Gastroesophageal sphincter (tissue), 3 donors: ENCODE measurements at regions not wholly inside any gene's neighbourhood (a gene's known extent, or its start where the extent isn't known, plus 50 kb on each side); places are given as distances from the start of the nearest gene placed in this dataset.

Experiments used
- POLR2A ChIP-seq, 2 donors: fragments of 450-650 bp; IDR thresholded peaks; one replicate each; pipeline ENCODE4 v1.6.1; 2017; ENCODE audit warnings: antibody characterized with exemption in 2 of 2, mild to moderate bottlenecking in 2 of 2, moderate library complexity in 1 of 2
- POLR2AphosphoS5 ChIP-seq: sonication (generic); formaldehyde crosslinking; IDR thresholded peaks from one replicate; pipeline ENCODE4 v1.6.1; 2017; ENCODE audit warnings: antibody characterized with exemption
- TF ChIP-seq, protein P1 (sequence below), 4 experiments: fragments of 200-600 bp in 2 of 4; fragments of 450-650 bp in 2 of 4; sonication (generic) in 1 of 4; IDR thresholded peaks; one replicate each; pipeline ENCODE4 v1.5.1; 2017 to 2019; ENCODE audit warnings: antibody characterized with exemption in 4 of 4, mild to moderate bottlenecking in 2 of 4, moderate library complexity in 2 of 4

- TF ChIP-seq, protein P1, sequence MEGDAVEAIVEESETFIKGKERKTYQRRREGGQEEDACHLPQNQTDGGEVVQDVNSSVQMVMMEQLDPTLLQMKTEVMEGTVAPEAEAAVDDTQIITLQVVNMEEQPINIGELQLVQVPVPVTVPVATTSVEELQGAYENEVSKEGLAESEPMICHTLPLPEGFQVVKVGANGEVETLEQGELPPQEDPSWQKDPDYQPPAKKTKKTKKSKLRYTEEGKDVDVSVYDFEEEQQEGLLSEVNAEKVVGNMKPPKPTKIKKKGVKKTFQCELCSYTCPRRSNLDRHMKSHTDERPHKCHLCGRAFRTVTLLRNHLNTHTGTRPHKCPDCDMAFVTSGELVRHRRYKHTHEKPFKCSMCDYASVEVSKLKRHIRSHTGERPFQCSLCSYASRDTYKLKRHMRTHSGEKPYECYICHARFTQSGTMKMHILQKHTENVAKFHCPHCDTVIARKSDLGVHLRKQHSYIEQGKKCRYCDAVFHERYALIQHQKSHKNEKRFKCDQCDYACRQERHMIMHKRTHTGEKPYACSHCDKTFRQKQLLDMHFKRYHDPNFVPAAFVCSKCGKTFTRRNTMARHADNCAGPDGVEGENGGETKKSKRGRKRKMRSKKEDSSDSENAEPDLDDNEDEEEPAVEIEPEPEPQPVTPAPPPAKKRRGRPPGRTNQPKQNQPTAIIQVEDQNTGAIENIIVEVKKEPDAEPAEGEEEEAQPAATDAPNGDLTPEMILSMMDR (IDR thresholded peaks at IDR 0.05): no peak
- TF ChIP-seq POLR2A (IDR thresholded peaks at IDR 0.05) (no peak), POLR2AphosphoS5 (no peak)
Observed at GRCh38 chr22:48379371-48379770, 1448.3 kb downstream of the BRD1 start.
